Upper lobe of left lung (tissue), 6 donors: ENCODE measurements at regions not wholly inside any gene's neighbourhood (a gene's known extent, or its start where the extent isn't known, plus 50 kb on each side); places are given as distances from the start of the nearest gene placed in this dataset.

Experiments used
- ATAC-seq, 2 donors: fragments of 200-7000 bp; cut with Tn5 transposase; one replicate each; pipeline ENCODE4 v1.9.1; 2022; ENCODE audit warnings: mild to moderate bottlenecking in 2 of 2, moderate library complexity in 2 of 2; ENCODE audit not compliant: low FRiP score in 2 of 2
- DNase-seq, 2 donors: peaks; one replicate each; pipeline ENCODE4 v3.0.0-alpha.2; 2019 to 2020
- H3K27ac ChIP-seq, 4 donors: fragments of 200-600 bp; sonication (generic); one replicate each; pipeline ENCODE4 v1.5.1; 2016 to 2019
- H3K27me3 ChIP-seq, 4 donors: fragments of 200-600 bp; sonication (generic); one replicate each; pipeline ENCODE4 v1.5.1; 2017 to 2019
- H3K36me3 ChIP-seq, 4 donors: fragments of 200-600 bp; sonication (generic); one replicate each; pipeline ENCODE4 v1.5.1; 2016 to 2019
- H3K4me1 ChIP-seq, 4 donors: fragments of 200-600 bp; sonication (generic); one replicate each; pipeline ENCODE4 v1.5.1; 2018 to 2019
- H3K4me3 ChIP-seq, 4 donors: fragments of 200-600 bp; sonication (generic); one replicate each; pipeline ENCODE4 v1.5.1; 2017 to 2019; ENCODE audit warnings: mild to moderate bottlenecking in 2 of 4, moderate library complexity in 1 of 4
- H3K9me3 ChIP-seq, 4 donors: fragments of 200-600 bp; sonication (generic); one replicate each; pipeline ENCODE4 v1.5.1; 2018 to 2019
- CTCF ChIP-seq, 6 experiments: fragments of 450-650 bp in 4 of 6; fragments of 200-600 bp in 2 of 6; sonication (generic) in 2 of 6; IDR thresholded peaks; one replicate each; pipeline ENCODE4 v1.5.1; 2016 to 2019; ENCODE audit warnings: antibody characterized with exemption in 6 of 6
- EP300 ChIP-seq, 4 donors: sonication (generic); formaldehyde crosslinking; IDR thresholded peaks; one replicate each; pipeline ENCODE4 v1.5.1; 2017; ENCODE audit warnings: antibody characterized with exemption in 4 of 4, control low read depth in 2 of 4
- POLR2A ChIP-seq, 4 donors: fragments of 450-650 bp; IDR thresholded peaks; one replicate each; pipeline ENCODE4 v1.5.1; 2016 to 2017; ENCODE audit warnings: antibody characterized with exemption in 4 of 4, mild to moderate bottlenecking in 2 of 4
- POLR2AphosphoS5 ChIP-seq, 2 donors: sonication (generic); formaldehyde crosslinking; IDR thresholded peaks; one replicate each; pipeline ENCODE4 v1.5.1; 2017; ENCODE audit warnings: antibody characterized with exemption in 2 of 2
- WGBS, 2 donors: methylation state at CpG; one replicate each; pipeline ENCODE4 v1.1.5; 2017 to 2018; 5-methylcytosine and 5-hydroxymethylcytosine counted together
- donor health status: DM: no; HTN: no; CAD: no; lungs with moderate emphysema.
- donor health status: DM: no; HTN: yes; CAD: no; lungs with severe emphysema.

GRCh38 chr10:33115738-33116719 is 158.0 kb upstream of the ITGB1 start:
- TF ChIP-seq CTCF (IDR thresholded peaks at IDR 0.05) (peak in 4 of 6 experiments; percentile 27 to 52 (median 44)), POLR2AphosphoS5 (IDR thresholded peaks at IDR 0.05) (no peak), EP300 (IDR thresholded peaks at IDR 0.05) (no peak)
- no peak overlapping the region for H3K4me3 ChIP-seq
- H3K36me3 ChIP-seq = no peaks in the 10 kb centered on the region
- peaks cover 7 to 21% (median 14%) of the 10 kb centered on the region in 4 donors for H3K4me1 ChIP-seq
- no peaks in the 10 kb centered on the region for H3K27me3 ChIP-seq
- DNase-seq = peak in 1 of 2 donors; percentile 53
- H3K27ac ChIP-seq = no peak overlapping the region
- 77 to 82% methylated on average over 17 to 20 of the region's 20 CpGs for WGBS, 2 donors
- no peaks in the 10 kb centered on the region for H3K9me3 ChIP-seq
- no peak for ATAC-seq

DNA sequence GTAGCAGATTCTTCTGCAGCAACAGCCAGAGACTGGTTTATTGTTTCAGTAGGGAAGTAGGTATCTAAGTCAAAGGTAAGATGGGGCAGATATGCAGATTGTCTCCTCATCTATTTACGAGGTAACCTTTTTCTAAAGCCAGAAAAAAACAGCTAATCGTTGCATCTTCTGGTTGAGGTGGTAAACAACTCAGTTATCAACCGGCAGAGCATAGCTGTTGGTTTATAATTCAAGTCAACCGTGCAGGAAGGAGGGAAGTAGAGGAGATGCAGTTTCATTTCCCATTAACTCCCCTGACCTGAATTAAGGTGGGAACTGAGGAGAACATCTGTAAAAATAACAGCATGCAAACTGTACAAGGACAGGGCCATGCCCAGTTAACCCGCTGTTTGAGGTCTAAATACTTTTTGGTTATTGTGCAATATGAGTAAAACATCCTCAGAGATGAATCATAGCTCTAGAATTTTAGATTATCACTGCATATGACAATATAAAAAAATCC is 156.5 kb upstream of the ITGB1 start:
- Histone ChIP-seq H3K4me1 (peaks cover 7 to 26% (median 14%) of the 10 kb centered on the region in 4 donors), H3K27ac (no peak overlapping the region), H3K27me3 (no peaks in the 10 kb centered on the region), H3K36me3 (no peaks in the 10 kb centered on the region), H3K4me3 (no peak overlapping the region), H3K9me3 (no peaks in the 10 kb centered on the region)
- no peak for DNase-seq
- WGBS, 2 donors = 37 to 59% methylated on average over 5 of the region's 5 CpGs
- no peak for TF ChIP-seq POLR2A (IDR thresholded peaks at IDR 0.05)
- no peak for TF ChIP-seq EP300 (IDR thresholded peaks at IDR 0.05)
- no peak for TF ChIP-seq POLR2AphosphoS5 (IDR thresholded peaks at IDR 0.05)
- TF ChIP-seq CTCF (IDR thresholded peaks at IDR 0.05) = no peak
- no peak for ATAC-seq

GRCh38 chr10:33113466-33113865 is 155.4 kb upstream of the ITGB1 start:
- peaks cover 7 to 27% (median 14%) of the 10 kb centered on the region in 4 donors for H3K4me1 ChIP-seq
- TF ChIP-seq POLR2AphosphoS5 (IDR thresholded peaks at IDR 0.05) = no peak
- TF ChIP-seq CTCF (IDR thresholded peaks at IDR 0.05) = no peak
- TF ChIP-seq POLR2A (IDR thresholded peaks at IDR 0.05) = no peak
- TF ChIP-seq EP300 (IDR thresholded peaks at IDR 0.05) = no peak
- DNase-seq (no peak), ATAC-seq (peak in 1 of 2 donors; percentile 20)
- 77 to 78% methylated on average over 5 of the region's 5 CpGs for WGBS, 2 donors
- no peaks in the 10 kb centered on the region for H3K36me3 ChIP-seq
- peak overlapping the region in 1 of 4 donors; percentile 26 for H3K27ac ChIP-seq
- H3K27me3 ChIP-seq = no peaks in the 10 kb centered on the region
- no peaks in the 10 kb centered on the region for H3K9me3 ChIP-seq
- H3K4me3 ChIP-seq = no peak overlapping the region

DNA sequence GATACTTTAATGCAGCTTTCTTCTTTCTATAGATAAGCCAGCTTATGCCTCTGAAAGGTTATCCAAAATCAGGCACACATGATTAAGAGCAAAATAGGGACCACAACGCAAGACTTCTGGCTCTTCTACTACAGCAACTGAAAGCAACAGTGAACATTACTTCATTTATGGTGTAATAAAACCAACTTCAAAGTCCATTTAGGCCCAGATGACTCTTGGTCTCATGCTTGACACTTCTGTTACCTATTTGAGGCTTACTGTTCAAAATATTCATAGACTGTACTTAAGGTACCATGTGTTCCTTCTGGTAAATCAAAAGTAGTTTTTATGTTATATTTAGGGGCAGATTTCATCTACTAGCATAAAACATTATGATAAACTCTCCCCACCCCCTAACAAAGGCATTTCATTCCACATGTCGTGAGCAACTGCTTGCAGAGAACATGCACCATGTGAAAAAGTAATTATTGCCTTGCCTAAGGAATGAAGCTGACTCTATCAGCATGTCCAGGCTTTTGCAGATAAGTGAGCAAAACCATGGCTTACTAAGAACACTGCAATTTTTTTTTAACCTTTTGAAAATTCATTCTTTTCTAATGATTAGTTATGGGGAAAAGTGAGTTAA is 154.9 kb upstream of the ITGB1 start:
- Histone ChIP-seq H3K36me3 (no peaks in the 10 kb centered on the region), H3K4me1 (peaks cover 7 to 27% (median 11%) of the 10 kb centered on the region in 4 donors), H3K9me3 (no peaks in the 10 kb centered on the region), H3K4me3 (no peak overlapping the region), H3K27me3 (no peaks in the 10 kb centered on the region), H3K27ac (no peak overlapping the region)
- DNase-seq (no peak), ATAC-seq (no peak)
- WGBS, 2 donors = 87% methylated on average over 2 of the region's 2 CpGs
- no peak for TF ChIP-seq POLR2AphosphoS5 (IDR thresholded peaks at IDR 0.05)
- TF ChIP-seq CTCF (IDR thresholded peaks at IDR 0.05) = no peak
